HepG2 (cell line): ENCODE measurements at regions not wholly inside any gene's neighbourhood (a gene's known extent, or its start where the extent isn't known, plus 50 kb on each side); places are given as distances from the start of the nearest gene placed in this dataset.

ENCODE experiments used
- ATAC-seq: fragments of 200-7000 bp; cut with Tn5 transposase; 3 replicates; pipeline ENCODE4 v1.9.1; 2020; ENCODE audit warnings: mild to moderate bottlenecking, moderate library complexity
- BruUV-seq: library from RNA; stranded (reverse); fragments of 400-500 nt; replicated peaks from 2 replicates; lab custom pipeline; 2021; lab: Mats Ljungman, UMichigan
- CTCF ChIA-PET: fragments of 300-600 bp; formaldehyde crosslinking; extraction: SDS; loops from one replicate; lab custom pipeline; 2021; ENCODE audit warnings: low total read pairs, inconsistent platforms, low intra/inter-chr PET ratio; lab: Yijun Ruan, JAX
- POLR2A ChIA-PET: fragments of 350-600 bp; sonication (Branson Sonifier 250); formaldehyde crosslinking; loops from one replicate; lab custom pipeline; 2020; ENCODE audit warnings: antibody characterized with exemption, inconsistent platforms; lab: Yijun Ruan, JAX
- DNase-seq: peaks from one replicate; pipeline ENCODE4 v3.0.0-alpha.2; 2015; ENCODE audit warnings: low spot score
- FAIRE-seq: peaks from 3 replicates; lab custom pipeline; 2011; peaks lifted over from hg19 to GRCh38; lab: Jason Lieb, UNC
- H2AFZ ChIP-seq: one replicate; pipeline ENCODE4 v1.6.1; 2011; ENCODE audit warnings: low read length, inconsistent platforms
- H3K27ac ChIP-seq: fragments of 300-600 bp; 3 replicates; pipeline ENCODE4 v1.8.0; 2011; ENCODE audit warnings: mixed run types, mild to moderate bottlenecking, mixed read lengths, low read length, inconsistent platforms; ENCODE audit not compliant: insufficient read depth; ENCODE audit errors: extremely low read length
- H3K27me3 ChIP-seq, 2 experiments: fragments of 200-600 bp in 1 of 2; 2 replicates in 1 of 2; 3 replicates in 1 of 2; pipeline versions ENCODE4 v1.6.0 to v1.8.0; 2011; ENCODE audit warnings: low read length in 2 of 2, mild to moderate bottlenecking in 2 of 2, moderate library complexity in 2 of 2, inconsistent platforms in 1 of 2; ENCODE audit not compliant: insufficient read depth in 2 of 2, control insufficient read depth in 1 of 2
- H3K36me3 ChIP-seq, 2 experiments: fragments of 200-600 bp in 1 of 2; replicated peaks in 1 of 2; 2 replicates in 1 of 2; 3 replicates in 1 of 2; pipeline versions ENCODE4 v1.5.1 to v1.8.0; 2011; ENCODE audit warnings: low read length in 2 of 2, inconsistent platforms in 1 of 2; ENCODE audit not compliant: insufficient read depth in 2 of 2, control insufficient read depth in 1 of 2
- H3K4me1 ChIP-seq: 2 replicates; pipeline ENCODE4 v1.5.1; 2012; ENCODE audit warnings: low read length, inconsistent platforms; ENCODE audit not compliant: insufficient read depth
- H3K4me2 ChIP-seq: 2 replicates; pipeline ENCODE4 v1.6.0; 2011; ENCODE audit warnings: low read depth, low read length, inconsistent platforms
- H3K4me3 ChIP-seq, 3 experiments: fragments of 200-600 bp in 1 of 3; sonication (generic), shearing (Covaris generic) in 1 of 3; replicated peaks in 1 of 3; 2 replicates each; pipeline ENCODE4 v1.5.1; 2011 to 2016; ENCODE audit warnings: low read length in 3 of 3, inconsistent platforms in 2 of 3, low read depth in 2 of 3, mild to moderate bottlenecking in 2 of 3, control low read depth in 1 of 3, mixed read lengths in 1 of 3; ENCODE audit not compliant: insufficient read depth in 1 of 3
- H3K79me2 ChIP-seq: one replicate; pipeline ENCODE4 v1.6.1; 2011; ENCODE audit warnings: low read length, inconsistent platforms; ENCODE audit not compliant: insufficient read depth
- H3K9ac ChIP-seq: 2 replicates; pipeline ENCODE4 v1.6.0; 2011; ENCODE audit warnings: mild to moderate bottlenecking, low read depth, low read length, inconsistent platforms; ENCODE audit not compliant: insufficient read depth
- H3K9me3 ChIP-seq: 2 replicates; pipeline ENCODE4 v1.5.1; 2012; ENCODE audit warnings: mild to moderate bottlenecking, low read length
- H4K20me1 ChIP-seq: 2 replicates; pipeline ENCODE4 v1.6.0; 2011; ENCODE audit warnings: inconsistent platforms, mild to moderate bottlenecking, low read length, moderate library complexity; ENCODE audit not compliant: insufficient read depth
- CREB1 ChIP-seq, 2 experiments: fragments of 450-650 bp in 1 of 2; IDR thresholded peaks; 2 replicates each; pipeline ENCODE4 v1.6.1; 2016 to 2017; ENCODE audit warnings: control low read depth in 1 of 2, mild to moderate bottlenecking in 1 of 2, missing compliant biosample characterization in 1 of 2, missing genetic modification characterization in 1 of 2
- EP300 ChIP-seq, 3 experiments: sonication (generic) in 1 of 3; formaldehyde crosslinking in 1 of 3; IDR thresholded peaks; 2 replicates each; pipeline versions ENCODE4 v1.5.1 to v1.6.1; 2011 to 2020; ENCODE audit warnings: low read depth in 2 of 3, low read length in 2 of 3, borderline replicate concordance in 1 of 3, improper control_type of control experiment in 1 of 3, mild to moderate bottlenecking in 1 of 3, missing genetic modification reagents in 1 of 3, moderate library complexity in 1 of 3
- NFE2L1 ChIP-seq: sonication (generic); formaldehyde crosslinking; IDR thresholded peaks from 2 replicates; pipeline ENCODE4 v1.4.0; 2020; ENCODE audit warnings: missing genetic modification reagents, mild to moderate bottlenecking, borderline replicate concordance
- SRSF1 ChIP-seq: fragments of 200-400 bp; formaldehyde crosslinking; optimal IDR thresholded peaks from 2 replicates; pipeline ENCODE3; 2017; ENCODE audit warnings: mild to moderate bottlenecking, low read depth, low read length, moderate library complexity
- ZFP62 ChIP-seq: sonication (generic); formaldehyde crosslinking; IDR thresholded peaks from 2 replicates; pipeline ENCODE4 v1.4.0; 2020; ENCODE audit warnings: missing genetic modification reagents
- ZFP82 ChIP-seq: sonication (generic); formaldehyde crosslinking; IDR thresholded peaks from 2 replicates; pipeline ENCODE4 v1.5.1; 2020; ENCODE audit warnings: mild to moderate bottlenecking, missing genetic modification reagents, borderline replicate concordance
- ZNF367 ChIP-seq: sonication (generic); formaldehyde crosslinking; IDR thresholded peaks from 2 replicates; pipeline ENCODE4 v1.4.0; 2020; ENCODE audit warnings: missing genetic modification reagents, borderline replicate concordance
- WGBS: methylation state at CpG from one replicate; pipeline ENCODE4 v1.1.6; 2017; ENCODE audit warnings: low lambda C conversion rate; 5-methylcytosine and 5-hydroxymethylcytosine counted together
- in situ Hi-C: cut with HindIII; loops from 2 replicates; pipeline ENCODE4 v1.10.0; 2017; ENCODE audit warnings: low pct_unique_long_range_greater_than_20kb; ENCODE audit not compliant: extremely low pct_ligation_motif_present
- intact Hi-C: fragments of 100-400 bp; cut with micrococcal nuclease; formaldehyde crosslinking; loops from one replicate; pipeline ENCODE4 v1.10.0; 2022; ENCODE audit not compliant: unreplicated experiment
- TF ChIP-seq, protein P1 (sequence below): IDR thresholded peaks from 2 replicates; pipeline ENCODE4 v1.6.1; 2016; ENCODE audit warnings: missing biosample characterization, missing genetic modification reagents, low read depth
- TF ChIP-seq, protein P2 (sequence below): sonication (generic); formaldehyde crosslinking; conservative IDR thresholded peaks from 2 replicates; pipeline ENCODE4 v1.8.0; 2022; ENCODE audit warnings: missing genetic modification reagents
- TF ChIP-seq, protein P3 (sequence below): IDR thresholded peaks from 2 replicates; pipeline ENCODE4 v1.6.1; 2012; ENCODE audit warnings: low read length, improper control_type of control experiment

DNA sequence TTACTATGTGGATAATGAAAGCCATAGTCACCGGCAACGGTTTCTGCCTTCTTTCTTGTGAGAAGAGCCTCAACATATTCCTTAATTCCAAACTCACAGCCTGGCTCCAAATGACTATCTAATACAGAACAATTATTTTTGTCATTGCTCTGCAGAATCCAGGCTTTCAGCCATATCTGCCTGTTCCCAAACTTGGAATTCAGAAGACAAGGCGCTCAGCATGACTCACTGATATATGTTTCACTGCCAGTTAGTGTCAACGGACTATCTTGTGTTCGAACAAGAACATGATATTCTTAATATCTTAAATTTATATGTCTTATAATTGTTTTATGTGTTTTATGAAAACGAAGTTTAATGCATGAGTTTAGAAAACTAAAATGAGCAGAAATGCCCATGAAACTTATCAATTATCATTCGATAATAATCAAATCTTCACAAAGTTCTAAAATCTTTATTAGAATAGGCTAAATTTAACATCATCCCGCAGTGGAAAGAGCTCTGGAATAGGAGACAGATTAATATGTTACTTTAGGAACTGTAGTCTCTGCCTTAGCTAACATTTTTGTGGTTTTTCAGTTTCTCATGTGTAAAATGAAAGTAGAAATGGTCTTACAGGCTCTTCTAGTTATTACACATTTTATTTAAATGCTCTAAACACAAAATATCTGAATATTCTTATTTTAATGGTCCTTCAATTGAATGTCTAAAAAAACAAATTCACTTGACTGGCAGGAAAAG, 669.3 kb upstream of the GJE1 start:
- DNase-seq = no peak

More for the DNA sequence above, 669.3 kb upstream of the GJE1 start:
- Histone ChIP-seq H3K27ac (no peak overlapping the region), H3K79me2 (no peaks in the 10 kb centered on the region), H3K4me1 (no peaks in the 10 kb centered on the region), H4K20me1 (no peaks in the 10 kb centered on the region), H3K9me3 (no peaks in the 10 kb centered on the region), H3K36me3 (no peaks in the 10 kb centered on the region), H3K27me3 (no peaks in the 10 kb centered on the region), H2AFZ (no peak overlapping the region), H3K4me2 (no peak overlapping the region), H3K9ac (no peak overlapping the region), H3K4me3 (no peak overlapping the region)
- FAIRE-seq = no peak
- in situ Hi-C loops (no loop called here), intact Hi-C loops (no loop called here)
- BruUV-seq = no TSS peak
- CTCF ChIA-PET = no interaction called here
- TF ChIP-seq CREB1 (IDR thresholded peaks at IDR 0.05) (no peak), CREB1 (CRISPR knock-in tag; IDR thresholded peaks at IDR 0.05) (no peak), ZFP62 (CRISPR knock-in tag) (no peak), ZNF367 (CRISPR knock-in tag) (no peak), ZFP82 (CRISPR knock-in tag) (no peak), EP300 (IDR thresholded peaks at IDR 0.05; ENCODE audit: low read depth in 2 of 2, low read length in 2 of 2) (no peak), EP300 (CRISPR knock-in tag; IDR thresholded peaks at IDR 0.05; ENCODE audit: borderline replicate concordance) (no peak), NFE2L1 (CRISPR knock-in tag) (no peak), SRSF1 (no peak)
- TF ChIP-seq, protein P1, sequence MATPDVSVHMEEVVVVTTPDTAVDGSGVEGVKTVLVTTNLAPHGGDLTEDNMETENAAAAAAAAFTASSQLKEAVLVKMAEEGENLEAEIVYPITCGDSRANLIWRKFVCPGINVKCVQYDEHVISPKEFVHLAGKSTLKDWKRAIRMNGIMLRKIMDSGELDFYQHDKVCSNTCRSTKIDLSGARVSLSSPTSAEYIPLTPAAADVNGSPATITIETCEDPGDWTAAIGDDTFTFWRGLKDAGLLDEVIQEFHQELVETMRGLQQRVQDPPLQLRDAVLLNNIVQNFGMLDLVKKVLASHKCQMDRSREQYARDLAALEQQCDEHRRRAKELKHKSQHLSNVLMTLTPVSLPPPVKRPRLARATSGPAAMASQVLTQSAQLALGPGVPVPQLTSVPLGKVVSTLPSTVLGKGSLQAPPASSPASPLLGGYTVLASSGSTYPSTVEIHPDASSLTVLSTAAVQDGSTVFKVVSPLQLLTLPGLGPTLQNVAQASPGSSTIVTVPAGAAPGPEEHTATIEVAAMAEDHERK = no peak
- TF ChIP-seq, protein P2, sequence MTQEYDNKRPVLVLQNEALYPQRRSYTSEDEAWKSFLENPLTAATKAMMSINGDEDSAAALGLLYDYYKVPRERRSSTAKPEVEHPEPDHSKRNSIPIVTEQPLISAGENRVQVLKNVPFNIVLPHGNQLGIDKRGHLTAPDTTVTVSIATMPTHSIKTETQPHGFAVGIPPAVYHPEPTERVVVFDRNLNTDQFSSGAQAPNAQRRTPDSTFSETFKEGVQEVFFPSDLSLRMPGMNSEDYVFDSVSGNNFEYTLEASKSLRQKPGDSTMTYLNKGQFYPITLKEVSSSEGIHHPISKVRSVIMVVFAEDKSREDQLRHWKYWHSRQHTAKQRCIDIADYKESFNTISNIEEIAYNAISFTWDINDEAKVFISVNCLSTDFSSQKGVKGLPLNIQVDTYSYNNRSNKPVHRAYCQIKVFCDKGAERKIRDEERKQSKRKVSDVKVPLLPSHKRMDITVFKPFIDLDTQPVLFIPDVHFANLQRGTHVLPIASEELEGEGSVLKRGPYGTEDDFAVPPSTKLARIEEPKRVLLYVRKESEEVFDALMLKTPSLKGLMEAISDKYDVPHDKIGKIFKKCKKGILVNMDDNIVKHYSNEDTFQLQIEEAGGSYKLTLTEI (CRISPR knock-in tag) = no peak
- TF ChIP-seq, protein P3, sequence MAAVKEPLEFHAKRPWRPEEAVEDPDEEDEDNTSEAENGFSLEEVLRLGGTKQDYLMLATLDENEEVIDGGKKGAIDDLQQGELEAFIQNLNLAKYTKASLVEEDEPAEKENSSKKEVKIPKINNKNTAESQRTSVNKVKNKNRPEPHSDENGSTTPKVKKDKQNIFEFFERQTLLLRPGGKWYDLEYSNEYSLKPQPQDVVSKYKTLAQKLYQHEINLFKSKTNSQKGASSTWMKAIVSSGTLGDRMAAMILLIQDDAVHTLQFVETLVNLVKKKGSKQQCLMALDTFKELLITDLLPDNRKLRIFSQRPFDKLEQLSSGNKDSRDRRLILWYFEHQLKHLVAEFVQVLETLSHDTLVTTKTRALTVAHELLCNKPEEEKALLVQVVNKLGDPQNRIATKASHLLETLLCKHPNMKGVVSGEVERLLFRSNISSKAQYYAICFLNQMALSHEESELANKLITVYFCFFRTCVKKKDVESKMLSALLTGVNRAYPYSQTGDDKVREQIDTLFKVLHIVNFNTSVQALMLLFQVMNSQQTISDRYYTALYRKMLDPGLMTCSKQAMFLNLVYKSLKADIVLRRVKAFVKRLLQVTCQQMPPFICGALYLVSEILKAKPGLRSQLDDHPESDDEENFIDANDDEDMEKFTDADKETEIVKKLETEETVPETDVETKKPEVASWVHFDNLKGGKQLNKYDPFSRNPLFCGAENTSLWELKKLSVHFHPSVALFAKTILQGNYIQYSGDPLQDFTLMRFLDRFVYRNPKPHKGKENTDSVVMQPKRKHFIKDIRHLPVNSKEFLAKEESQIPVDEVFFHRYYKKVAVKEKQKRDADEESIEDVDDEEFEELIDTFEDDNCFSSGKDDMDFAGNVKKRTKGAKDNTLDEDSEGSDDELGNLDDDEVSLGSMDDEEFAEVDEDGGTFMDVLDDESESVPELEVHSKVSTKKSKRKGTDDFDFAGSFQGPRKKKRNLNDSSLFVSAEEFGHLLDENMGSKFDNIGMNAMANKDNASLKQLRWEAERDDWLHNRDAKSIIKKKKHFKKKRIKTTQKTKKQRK = no peak
- POLR2A ChIA-PET = no interaction called here
- 21% methylated on average over 8 of the region's 8 CpGs for WGBS
- ATAC-seq = no peak
